Naive thymus-derived CD8-positive, alpha-beta T cell (primary cell): ENCODE measurements at regions not wholly inside any gene's neighbourhood (a gene's known extent, or its start where the extent isn't known, plus 50 kb on each side); places are given as distances from the start of the nearest gene placed in this dataset.

Source experiments
- ATAC-seq, 2 donors: fragments of 150-1000 bp; cut with Tn5 transposase in 1 of 2; sonication (Bioruptor Pico), chemical (Tn5 transposase) in 1 of 2; 1 replicate in 1 of 2; 2 replicates in 1 of 2; pipeline ENCODE4 v1.10.0; 2021; ENCODE audit warnings: mild to moderate bottlenecking in 2 of 2, moderate library complexity in 2 of 2
- POLR2A ChIA-PET: fragments of 350-600 bp; sonication (Branson Sonifier 250); formaldehyde crosslinking; loops from one replicate; lab custom pipeline; 2021; ENCODE audit warnings: antibody characterized with exemption; lab: Charles Lee
- DNase-seq, 10 donors: peaks; one replicate each; pipeline versions ENCODE4 v3.0.0 to v3.0.0-alpha.2; 2020 to 2022
- H3K27ac Mint-ChIP-seq, 10 donors: one replicate each; pipeline ENCODE4 v1.8.0; 2020 to 2022; ENCODE audit warnings: mild to moderate bottlenecking in 10 of 10, mixed read lengths in 10 of 10, moderate library complexity in 4 of 10, inconsistent platforms in 1 of 10
- H3K27me3 Mint-ChIP-seq, 5 donors: one replicate each; pipeline ENCODE4 v1.8.0; 2021 to 2022; ENCODE audit warnings: mixed read lengths in 5 of 5
- H3K36me3 Mint-ChIP-seq, 3 donors: one replicate each; pipeline ENCODE4 v1.8.0; 2020 to 2022; ENCODE audit warnings: mixed read lengths in 3 of 3, mild to moderate bottlenecking in 2 of 3, inconsistent platforms in 1 of 3
- H3K4me1 Mint-ChIP-seq, 4 donors: one replicate each; pipeline ENCODE4 v1.8.0; 2021 to 2022; ENCODE audit warnings: mixed read lengths in 4 of 4
- H3K4me3 Mint-ChIP-seq, 10 donors: one replicate each; pipeline ENCODE4 v1.8.0; 2020 to 2022; ENCODE audit warnings: mild to moderate bottlenecking in 10 of 10, mixed read lengths in 10 of 10, moderate library complexity in 6 of 10, inconsistent platforms in 1 of 10
- H3K9me3 Mint-ChIP-seq, 9 donors: one replicate each; pipeline ENCODE4 v1.8.0; 2020 to 2022; ENCODE audit warnings: mixed read lengths in 9 of 9, mild to moderate bottlenecking in 3 of 9, inconsistent platforms in 1 of 9, moderate library complexity in 1 of 9

DNA sequence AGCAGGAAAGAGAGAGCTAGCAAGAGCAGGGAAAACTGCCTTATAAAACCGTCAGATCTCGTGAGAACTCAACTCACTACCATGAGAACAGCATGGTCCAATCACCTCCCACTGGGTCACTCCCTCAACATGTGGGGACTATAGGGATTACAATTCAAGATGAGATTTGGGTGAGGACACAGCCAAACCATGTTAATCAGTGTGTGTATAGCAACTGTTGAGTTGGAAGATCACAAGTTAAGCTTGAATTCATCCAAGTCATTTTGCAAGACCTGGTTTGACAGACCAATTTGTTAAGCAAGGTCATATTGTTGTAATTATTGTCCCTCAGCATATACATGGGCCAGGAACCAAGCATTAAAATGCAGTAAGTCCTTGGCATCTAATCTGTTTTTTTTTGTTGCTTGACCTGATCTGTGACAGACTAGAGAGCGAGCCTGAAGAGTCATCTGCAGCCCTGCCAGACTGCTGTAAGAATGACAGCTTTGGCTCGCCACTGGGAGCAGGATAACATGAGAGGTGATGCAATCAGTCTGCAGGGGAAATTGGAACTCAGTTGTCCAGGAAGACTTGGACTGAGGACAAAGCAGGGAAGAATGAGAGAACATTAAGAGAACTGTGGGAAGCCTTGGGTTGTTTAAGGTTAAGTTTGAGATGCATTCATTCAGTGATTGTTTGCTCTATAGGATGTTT, 297.6 kb upstream of the SEL1L start:
- H3K4me1 Mint-ChIP-seq, result no peaks in the 10 kb centered on the region
- peaks cover 0 to 27% (median 12%) of the 10 kb centered on the region in 9 donors for H3K9me3 Mint-ChIP-seq
- no peak for DNase-seq
- no peak overlapping the region for H3K27ac Mint-ChIP-seq
- POLR2A ChIA-PET, result no interaction called here
- H3K27me3 Mint-ChIP-seq, result no peaks in the 10 kb centered on the region
- no peak overlapping the region for H3K4me3 Mint-ChIP-seq
- H3K36me3 Mint-ChIP-seq, result peaks cover 0 to 6% (median 2%) of the 10 kb centered on the region in 3 donors
- ATAC-seq, result no peak

DNA sequence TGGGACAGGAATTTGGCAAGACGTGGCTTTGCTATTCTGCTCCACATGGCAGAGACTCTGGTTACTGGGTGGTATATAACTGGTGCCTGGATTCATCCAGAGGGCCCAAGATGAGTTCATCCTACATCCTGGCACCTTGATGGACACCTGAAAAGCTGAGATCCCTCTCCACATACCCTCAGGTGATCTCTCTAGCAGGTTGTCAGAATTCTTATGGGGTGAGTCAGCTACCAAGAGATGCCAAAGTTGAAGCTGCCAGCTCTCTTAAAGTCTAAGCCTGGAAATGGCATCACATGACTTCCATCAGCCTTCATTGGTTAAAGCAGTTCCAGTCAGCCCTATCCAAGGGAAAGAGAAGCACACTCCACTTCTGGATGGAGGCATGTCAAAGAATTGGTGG, 300.7 kb upstream of the SEL1L start:
- POLR2A ChIA-PET, result no interaction called here
- DNase-seq (no peak), ATAC-seq (no peak)
- no peak overlapping the region for H3K4me3 Mint-ChIP-seq
- H3K9me3 Mint-ChIP-seq, result peaks cover 11 to 32% (median 16%) of the 10 kb centered on the region in 9 donors
- H3K27ac Mint-ChIP-seq, result no peak overlapping the region
- no peaks in the 10 kb centered on the region for H3K4me1 Mint-ChIP-seq
- peaks cover 0 to 6% (median 2%) of the 10 kb centered on the region in 3 donors for H3K36me3 Mint-ChIP-seq
- H3K27me3 Mint-ChIP-seq, result no peaks in the 10 kb centered on the region

- POLR2A ChIA-PET, result no interaction called here
- no peak overlapping the region for H3K4me3 Mint-ChIP-seq
Observed at GRCh38 chr14:81837304-81837703, 303.7 kb upstream of the SEL1L start.

DNA sequence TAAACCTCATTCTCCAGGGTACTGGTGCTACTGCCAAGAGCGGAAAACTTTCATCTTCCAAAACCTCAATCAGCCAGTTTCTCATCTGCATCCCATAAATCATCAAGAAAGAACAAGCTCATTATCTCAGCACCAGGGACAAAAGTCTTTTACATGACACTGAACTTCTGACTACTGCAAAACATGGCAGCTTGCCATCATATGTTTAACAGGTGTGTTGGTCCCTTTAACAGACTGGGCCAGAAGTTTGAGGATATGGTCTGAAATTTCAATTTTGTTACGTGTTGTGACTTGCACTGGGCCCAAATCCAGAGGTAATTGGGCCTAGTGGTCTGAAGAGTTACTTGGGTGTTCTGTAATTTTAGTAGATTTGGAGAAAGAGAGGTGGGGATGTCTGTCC, 305.4 kb upstream of the SEL1L start:
- POLR2A ChIA-PET, result no interaction called here
- Mint-ChIP-seq H3K27ac (no peak overlapping the region), H3K9me3 (peaks cover 11 to 40% (median 14%) of the 10 kb centered on the region in 9 donors), H3K27me3 (no peaks in the 10 kb centered on the region), H3K4me3 (no peak overlapping the region), H3K4me1 (no peaks in the 10 kb centered on the region), H3K36me3 (peaks cover 0 to 6% (median 2%) of the 10 kb centered on the region in 3 donors)
- ATAC-seq (no peak), DNase-seq (no peak)

More at GRCh38 chr14:81837304-81837703, 303.7 kb upstream of the SEL1L start:
- no peak for DNase-seq
- H3K27ac Mint-ChIP-seq, result no peak overlapping the region
- H3K9me3 Mint-ChIP-seq, result peaks cover 11 to 26% (median 14%) of the 10 kb centered on the region in 9 donors
- H3K36me3 Mint-ChIP-seq, result peaks cover 0 to 6% (median 2%) of the 10 kb centered on the region in 3 donors
- no peak for ATAC-seq
- no peaks in the 10 kb centered on the region for H3K4me1 Mint-ChIP-seq
- H3K27me3 Mint-ChIP-seq, result no peaks in the 10 kb centered on the region

GRCh38 chr14:81841346-81841745, 307.7 kb upstream of the SEL1L start:
- POLR2A ChIA-PET, result no interaction called here
- H3K36me3 Mint-ChIP-seq, result peaks cover 0 to 5% (median 0%) of the 10 kb centered on the region in 3 donors
- peaks cover 3 to 39% (median 5%) of the 10 kb centered on the region in 9 donors for H3K9me3 Mint-ChIP-seq

DNA sequence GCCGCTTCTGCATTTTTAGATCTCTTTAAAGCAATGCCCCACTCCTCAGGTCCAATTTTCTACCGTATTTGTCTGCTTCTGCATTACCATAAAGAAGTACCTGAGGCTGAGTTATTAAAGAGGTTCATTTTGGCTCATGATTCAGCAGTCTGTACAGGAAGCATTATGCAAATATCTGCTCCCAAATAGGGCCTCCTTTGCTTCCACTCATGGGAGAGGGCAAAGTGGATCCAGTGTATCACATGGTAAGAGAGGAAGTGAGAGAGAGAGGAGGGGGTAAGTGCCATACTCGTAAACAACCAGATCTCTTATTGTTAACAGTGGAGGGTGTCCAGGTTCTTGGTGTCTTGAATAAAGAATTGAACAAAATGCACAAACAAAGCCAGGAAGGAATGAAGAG, 316.1 kb upstream of the SEL1L start:
- ATAC-seq, result no peak
- Mint-ChIP-seq H3K27me3 (peaks cover 0 to 2% (median 0%) of the 10 kb centered on the region in 5 donors), H3K4me3 (no peak overlapping the region), H3K27ac (no peak overlapping the region), H3K36me3 (peaks cover 0 to 15% (median 0%) of the 10 kb centered on the region in 3 donors), H3K4me1 (no peaks in the 10 kb centered on the region), H3K9me3 (peaks cover 14 to 40% (median 21%) of the 10 kb centered on the region in 9 donors)
- POLR2A ChIA-PET, result no interaction called here
- DNase-seq, result no peak

More at GRCh38 chr14:81841346-81841745, 307.7 kb upstream of the SEL1L start:
- ATAC-seq (no peak), DNase-seq (no peak)
- no peaks in the 10 kb centered on the region for H3K27me3 Mint-ChIP-seq
- H3K4me1 Mint-ChIP-seq, result no peaks in the 10 kb centered on the region
- H3K27ac Mint-ChIP-seq, result no peak overlapping the region
- no peak overlapping the region for H3K4me3 Mint-ChIP-seq

GRCh38 chr14:81855007-81855406, 321.4 kb upstream of the SEL1L start:
- Mint-ChIP-seq H3K36me3 (peaks cover 0 to 20% (median 2%) of the 10 kb centered on the region in 3 donors), H3K27me3 (peaks cover 0 to 5% (median 0%) of the 10 kb centered on the region in 5 donors), H3K4me1 (no peaks in the 10 kb centered on the region), H3K27ac (no peak overlapping the region), H3K4me3 (no peak overlapping the region), H3K9me3 (peaks cover 16 to 48% (median 31%) of the 10 kb centered on the region in 9 donors)
- ATAC-seq, result no peak
- DNase-seq, result no peak
- POLR2A ChIA-PET, result no interaction called here

DNA sequence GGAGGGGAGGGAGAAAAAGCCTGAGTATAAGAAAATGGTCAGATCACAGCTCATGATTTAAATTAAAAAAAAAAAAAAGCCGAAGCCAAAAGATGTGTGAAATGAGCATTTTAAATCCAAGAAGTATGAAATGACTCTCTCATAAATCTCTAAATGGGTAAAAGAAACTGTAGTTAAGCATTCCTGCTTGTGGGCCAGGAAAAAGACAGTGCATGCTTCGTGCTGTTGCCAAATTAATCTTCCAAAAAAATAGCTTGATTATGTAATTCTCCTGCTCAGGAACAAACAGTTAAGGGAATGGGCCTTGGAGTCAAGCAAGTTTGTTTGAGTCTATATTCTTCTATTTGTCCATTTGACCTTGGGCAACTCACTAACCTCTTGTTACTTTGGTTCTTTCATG, 325.4 kb upstream of the SEL1L start:
- DNase-seq, result no peak
- Mint-ChIP-seq H3K27ac (no peak overlapping the region), H3K27me3 (peaks cover 0 to 4% (median 0%) of the 10 kb centered on the region in 5 donors), H3K36me3 (peaks cover 0 to 17% (median 2%) of the 10 kb centered on the region in 3 donors), H3K4me3 (no peak overlapping the region), H3K9me3 (peaks cover 12 to 46% (median 25%) of the 10 kb centered on the region in 9 donors), H3K4me1 (no peaks in the 10 kb centered on the region)
- POLR2A ChIA-PET, result no interaction called here
- ATAC-seq, result no peak

- POLR2A ChIA-PET, result no interaction called here
- no peak for DNase-seq
- Mint-ChIP-seq H3K9me3 (peaks cover 0 to 10% (median 6%) of the 10 kb centered on the region in 9 donors), H3K4me3 (no peak overlapping the region), H3K4me1 (no peaks in the 10 kb centered on the region), H3K27me3 (no peaks in the 10 kb centered on the region), H3K36me3 (no peaks in the 10 kb centered on the region), H3K27ac (no peak overlapping the region)
- ATAC-seq, result no peak
Observed at GRCh38 chr14:81868172-81868571, 334.5 kb upstream of the SEL1L start.

GRCh38 chr14:81871706-81872105, 338.1 kb upstream of the SEL1L start:
- no peaks in the 10 kb centered on the region for H3K27me3 Mint-ChIP-seq
- DNase-seq, result no peak
- H3K36me3 Mint-ChIP-seq, result peaks cover 0 to 7% (median 0%) of the 10 kb centered on the region in 3 donors
- H3K27ac Mint-ChIP-seq, result no peak overlapping the region
- no peak overlapping the region for H3K4me3 Mint-ChIP-seq
- H3K4me1 Mint-ChIP-seq, result no peaks in the 10 kb centered on the region
- H3K9me3 Mint-ChIP-seq, result peaks cover 0 to 27% (median 12%) of the 10 kb centered on the region in 9 donors
- POLR2A ChIA-PET, result no interaction called here
- no peak for ATAC-seq

DNA sequence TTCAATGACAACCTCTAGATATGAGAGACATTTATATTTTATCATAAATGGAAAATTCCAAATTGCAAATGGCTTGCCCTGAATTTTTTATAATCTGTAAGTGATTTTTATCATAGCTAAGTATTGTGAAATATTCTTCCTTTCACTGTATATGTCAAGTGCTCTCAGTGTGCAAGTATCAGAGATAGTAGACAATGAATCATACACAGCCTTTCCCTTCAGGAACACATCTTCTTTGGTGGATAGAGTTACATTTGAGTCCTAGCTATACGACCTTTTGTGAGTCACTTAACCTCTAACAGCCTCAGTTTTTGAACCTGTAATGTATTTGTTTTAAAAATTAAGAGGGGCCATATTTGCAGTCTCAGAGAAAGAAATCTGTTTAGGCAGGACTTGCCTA, 350.7 kb upstream of the SEL1L start:
- DNase-seq, result no peak
- no peaks in the 10 kb centered on the region for H3K27me3 Mint-ChIP-seq
- ATAC-seq, result no peak
- H3K4me1 Mint-ChIP-seq, result no peaks in the 10 kb centered on the region
- POLR2A ChIA-PET, result no interaction called here
- no peak overlapping the region for H3K4me3 Mint-ChIP-seq
- no peaks in the 10 kb centered on the region for H3K36me3 Mint-ChIP-seq
- H3K9me3 Mint-ChIP-seq, result peaks cover 0 to 13% (median 6%) of the 10 kb centered on the region in 9 donors
- H3K27ac Mint-ChIP-seq, result no peak overlapping the region

DNA sequence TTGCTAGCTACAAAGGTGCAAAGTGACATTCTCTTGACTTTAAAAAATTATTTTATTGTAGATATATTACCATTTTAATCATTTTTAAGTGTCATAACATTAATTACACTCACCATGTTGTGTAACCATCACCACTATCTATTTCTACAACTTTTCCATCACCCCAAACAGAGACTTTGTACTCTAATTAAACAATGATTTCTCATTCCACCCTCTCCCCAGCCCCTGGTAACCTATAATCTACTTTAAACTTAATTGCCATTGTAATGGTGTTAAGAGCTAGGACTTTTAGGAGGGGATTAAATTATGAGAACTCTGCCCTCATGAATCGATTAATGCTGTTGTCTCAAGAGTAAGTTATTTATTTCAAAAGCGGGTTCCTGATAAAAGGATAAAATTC, 352.9 kb upstream of the SEL1L start:
- H3K9me3 Mint-ChIP-seq, result peaks cover 0 to 11% (median 8%) of the 10 kb centered on the region in 9 donors
- POLR2A ChIA-PET, result no interaction called here
- ATAC-seq (no peak), DNase-seq (no peak)
- H3K4me1 Mint-ChIP-seq, result no peaks in the 10 kb centered on the region
- H3K4me3 Mint-ChIP-seq, result no peak overlapping the region
- H3K36me3 Mint-ChIP-seq, result peaks cover 0 to 5% (median 0%) of the 10 kb centered on the region in 3 donors
- H3K27ac Mint-ChIP-seq, result no peak overlapping the region
- H3K27me3 Mint-ChIP-seq, result no peaks in the 10 kb centered on the region

- Mint-ChIP-seq H3K36me3 (peaks cover 0 to 5% (median 0%) of the 10 kb centered on the region in 3 donors), H3K4me1 (no peaks in the 10 kb centered on the region), H3K27ac (no peak overlapping the region), H3K9me3 (peaks cover 0 to 18% (median 4%) of the 10 kb centered on the region in 9 donors), H3K27me3 (no peaks in the 10 kb centered on the region), H3K4me3 (no peak overlapping the region)
- DNase-seq, result no peak
- POLR2A ChIA-PET, result no interaction called here
- ATAC-seq, result no peak
Observed at GRCh38 chr14:81889529-81889928, 355.9 kb upstream of the SEL1L start.
